Activated CD4-positive, alpha-beta T cell treated with anti-CD3 and anti-CD28 coated beads, Interleukin-2, amount 10 ng/mL, durations not matched to agents 24 days and 14 days (primary cell): ENCODE measurements at regions not wholly inside any gene's neighbourhood (a gene's known extent, or its start where the extent isn't known, plus 50 kb on each side); places are given as distances from the start of the nearest gene placed in this dataset.
"Not testable (repeated sequence)": the region's sequence is repeated elsewhere in the genome, so short reads cannot be mapped to it uniquely, and the experiment has no call there.

ENCODE experiments used
- DNase-seq: peaks from one replicate; pipeline ENCODE4 v3.0.0; 2022
- H3K27ac Mint-ChIP-seq: one replicate; pipeline ENCODE4 v1.8.0; 2022; ENCODE audit warnings: mild to moderate bottlenecking, mixed read lengths
- H3K27me3 Mint-ChIP-seq: one replicate; pipeline ENCODE4 v1.8.0; 2022; ENCODE audit warnings: mixed read lengths
- H3K36me3 Mint-ChIP-seq: one replicate; pipeline ENCODE4 v1.8.0; 2022; ENCODE audit warnings: low read depth, mild to moderate bottlenecking, mixed read lengths
- H3K4me1 Mint-ChIP-seq: one replicate; pipeline ENCODE4 v1.8.0; 2021; ENCODE audit warnings: mixed read lengths
- H3K4me3 Mint-ChIP-seq: one replicate; pipeline ENCODE4 v1.8.0; 2022; ENCODE audit warnings: mild to moderate bottlenecking, moderate library complexity, mixed read lengths
- H3K9me3 Mint-ChIP-seq: one replicate; pipeline ENCODE4 v1.8.0; 2021; ENCODE audit warnings: mixed read lengths
- intact Hi-C: fragments of 100-400 bp; cut with micrococcal nuclease; formaldehyde crosslinking; loops from one replicate; pipeline ENCODE4 v1.15.1; 2023

DNA sequence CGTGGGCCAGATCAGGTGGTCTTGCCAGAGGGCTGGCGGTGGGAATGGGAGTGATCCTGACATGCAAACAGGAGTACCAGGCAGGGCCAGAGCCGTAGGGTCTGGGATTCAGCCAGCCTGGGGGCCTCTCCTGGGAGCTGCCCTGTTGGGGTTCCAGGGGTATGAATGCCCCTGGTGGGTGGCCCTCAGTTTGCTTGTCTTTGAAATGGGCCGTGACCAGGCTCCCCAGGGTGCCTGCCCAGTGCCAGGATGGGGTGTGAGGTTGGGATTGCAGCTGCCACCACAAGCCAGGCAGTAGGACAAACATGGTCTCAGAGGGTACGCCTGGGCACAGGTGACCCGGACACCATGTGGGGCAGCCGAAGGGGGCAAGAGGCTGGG lies 168.8 kb downstream of the KIF26A start:
- Mint-ChIP-seq H3K27me3 (no peaks in the 10 kb centered on the region), H3K36me3 (no peaks in the 10 kb centered on the region), H3K27ac (no peak overlapping the region), H3K9me3 (no peaks in the 10 kb centered on the region), H3K4me1 (no peaks in the 10 kb centered on the region), H3K4me3 (no peak overlapping the region)
- intact Hi-C loops = no loop called here
- no peak for DNase-seq

- Mint-ChIP-seq H3K4me1 (no peaks in the 10 kb centered on the region), H3K27ac (no peak overlapping the region), H3K36me3 (no peaks in the 10 kb centered on the region), H3K9me3 (no peaks in the 10 kb centered on the region), H3K27me3 (no peaks in the 10 kb centered on the region), H3K4me3 (no peak overlapping the region)
- intact Hi-C loops = no loop called here
- DNase-seq = no peak
These were observed 169.4 kb downstream of the KIF26A start for GRCh38 chr14:104307627-104308401.

GRCh38 chr14:104308534-104308933 lies 170.1 kb downstream of the KIF26A start:
- H3K4me3 Mint-ChIP-seq, H3K27ac Mint-ChIP-seq, intact Hi-C loops, H3K4me1 Mint-ChIP-seq, H3K9me3 Mint-ChIP-seq, H3K27me3 Mint-ChIP-seq, H3K36me3 Mint-ChIP-seq, DNase-seq: not testable (repeated sequence)

- Mint-ChIP-seq H3K36me3 (no peaks in the 10 kb centered on the region), H3K27ac (no peak overlapping the region), H3K4me1 (no peaks in the 10 kb centered on the region), H3K4me3 (no peak overlapping the region), H3K9me3 (no peaks in the 10 kb centered on the region), H3K27me3 (no peaks in the 10 kb centered on the region)
- intact Hi-C loops = no loop called here
- DNase-seq = no peak
These were observed 171.4 kb downstream of the KIF26A start for GRCh38 chr14:104309657-104310369.

DNA sequence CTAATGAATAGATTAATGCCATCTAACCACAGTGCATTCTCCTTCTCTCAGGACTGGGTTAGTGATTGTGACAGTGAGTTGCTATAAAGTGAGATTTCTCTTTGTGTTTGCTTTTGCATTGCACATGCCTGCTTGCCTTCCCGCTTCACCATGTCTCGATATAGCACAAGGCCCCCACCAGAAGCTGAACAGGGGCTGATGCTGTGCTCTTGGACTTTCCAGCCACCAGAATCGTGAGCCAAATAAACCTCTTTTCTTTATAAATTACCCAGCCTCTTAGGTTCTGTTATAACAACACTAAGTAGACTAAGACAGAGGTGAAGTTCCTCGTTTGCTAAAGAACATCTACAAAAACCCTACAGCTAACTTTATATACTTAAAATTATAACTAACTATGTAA lies 173.0 kb downstream of the KIF26A start:
- no peaks in the 10 kb centered on the region for H3K36me3 Mint-ChIP-seq
- DNase-seq = no peak
- H3K4me3 Mint-ChIP-seq = no peak overlapping the region
- H3K27ac Mint-ChIP-seq = no peak overlapping the region
- intact Hi-C loops = no loop called here
- H3K4me1 Mint-ChIP-seq = no peaks in the 10 kb centered on the region
- no peaks in the 10 kb centered on the region for H3K27me3 Mint-ChIP-seq
- H3K9me3 Mint-ChIP-seq = no peaks in the 10 kb centered on the region

- no peaks in the 10 kb centered on the region for H3K36me3 Mint-ChIP-seq
- intact Hi-C loops = no loop called here
These were observed 175.3 kb downstream of the KIF26A start for GRCh38 chr14:104313674-104314073.

GRCh38 chr14:104314251-104314941 lies 176.0 kb downstream of the KIF26A start:
- no peak overlapping the region for H3K4me3 Mint-ChIP-seq
- intact Hi-C loops = no loop called here
- no peaks in the 10 kb centered on the region for H3K27me3 Mint-ChIP-seq
- no peaks in the 10 kb centered on the region for H3K9me3 Mint-ChIP-seq
- no peaks in the 10 kb centered on the region for H3K36me3 Mint-ChIP-seq
- no peaks in the 10 kb centered on the region for H3K4me1 Mint-ChIP-seq
- no peak overlapping the region for H3K27ac Mint-ChIP-seq
- no peak for DNase-seq

More at GRCh38 chr14:104313674-104314073, 175.3 kb downstream of the KIF26A start:
- no peak overlapping the region for H3K4me3 Mint-ChIP-seq
- H3K27me3 Mint-ChIP-seq = no peaks in the 10 kb centered on the region
- DNase-seq = no peak
- H3K4me1 Mint-ChIP-seq = no peaks in the 10 kb centered on the region
- H3K9me3 Mint-ChIP-seq = no peaks in the 10 kb centered on the region
- H3K27ac Mint-ChIP-seq = no peak overlapping the region

DNA sequence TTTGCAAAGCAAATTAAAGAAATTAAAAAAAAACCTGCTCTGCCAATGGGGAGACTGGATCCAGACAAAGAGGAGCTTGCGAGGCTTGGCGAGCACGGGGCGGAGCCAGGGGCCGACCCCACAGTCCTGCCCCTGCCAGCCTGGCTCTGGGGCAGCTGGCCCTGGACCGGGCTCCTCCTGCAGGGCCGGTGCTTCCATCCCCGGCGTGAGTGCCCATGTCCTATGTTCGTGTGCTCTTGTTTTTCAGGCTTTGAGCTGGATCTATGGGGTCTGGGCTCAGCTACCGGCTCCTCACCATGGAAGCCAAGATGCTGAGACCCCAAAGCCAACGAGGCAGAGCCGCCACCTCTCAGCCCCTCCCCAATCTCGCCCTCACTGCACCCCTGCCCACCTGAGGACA lies 176.8 kb downstream of the KIF26A start:
- DNase-seq = no peak
- intact Hi-C loops = no loop called here
- H3K9me3 Mint-ChIP-seq = no peaks in the 10 kb centered on the region
- no peak overlapping the region for H3K4me3 Mint-ChIP-seq
- H3K36me3 Mint-ChIP-seq = no peaks in the 10 kb centered on the region
- H3K4me1 Mint-ChIP-seq = no peaks in the 10 kb centered on the region
- H3K27ac Mint-ChIP-seq = no peak overlapping the region
- no peaks in the 10 kb centered on the region for H3K27me3 Mint-ChIP-seq

DNA sequence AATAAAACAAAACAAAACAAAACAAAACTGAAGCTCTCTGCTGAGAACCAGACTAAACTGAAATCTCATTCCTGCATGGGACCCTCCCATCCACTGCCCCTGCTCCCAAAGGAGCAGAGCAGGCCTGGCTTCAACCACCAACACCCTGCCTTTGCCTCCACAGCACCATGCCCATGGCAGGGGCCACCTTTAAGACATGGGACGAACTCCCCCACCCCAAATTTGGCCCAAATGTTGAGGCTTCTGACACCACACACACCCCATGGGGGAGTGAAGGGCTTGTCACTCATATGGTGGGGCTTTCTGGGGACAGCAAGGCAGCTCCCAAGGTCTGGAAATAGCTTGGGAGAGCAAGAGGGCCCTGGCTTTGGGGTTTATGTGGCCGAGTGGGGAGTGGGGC lies 177.2 kb downstream of the KIF26A start:
- no peaks in the 10 kb centered on the region for H3K9me3 Mint-ChIP-seq
- H3K27me3 Mint-ChIP-seq = no peaks in the 10 kb centered on the region
- no peak overlapping the region for H3K4me3 Mint-ChIP-seq
- no peaks in the 10 kb centered on the region for H3K36me3 Mint-ChIP-seq
- no peak overlapping the region for H3K27ac Mint-ChIP-seq
- no peak for DNase-seq
- intact Hi-C loops = no loop called here
- no peaks in the 10 kb centered on the region for H3K4me1 Mint-ChIP-seq

- no peaks in the 10 kb centered on the region for H3K4me1 Mint-ChIP-seq
- H3K9me3 Mint-ChIP-seq = no peaks in the 10 kb centered on the region
- DNase-seq = no peak
- H3K36me3 Mint-ChIP-seq = no peaks in the 10 kb centered on the region
- H3K27me3 Mint-ChIP-seq = no peaks in the 10 kb centered on the region
- H3K4me3 Mint-ChIP-seq = no peak overlapping the region
- H3K27ac Mint-ChIP-seq = no peak overlapping the region
- intact Hi-C loops = no loop called here
These were observed 177.8 kb downstream of the KIF26A start for GRCh38 chr14:104316121-104316722.

GRCh38 chr14:104316723-104317491 lies 178.5 kb downstream of the KIF26A start:
- no peaks in the 10 kb centered on the region for H3K9me3 Mint-ChIP-seq
- H3K27me3 Mint-ChIP-seq = no peaks in the 10 kb centered on the region
- no peaks in the 10 kb centered on the region for H3K36me3 Mint-ChIP-seq
- DNase-seq = no peak
- H3K4me1 Mint-ChIP-seq = no peaks in the 10 kb centered on the region
- H3K27ac Mint-ChIP-seq = no peak overlapping the region
- intact Hi-C loops = no loop called here
- no peak overlapping the region for H3K4me3 Mint-ChIP-seq

GRCh38 chr14:104317492-104317805 lies 179.1 kb downstream of the KIF26A start:
- DNase-seq = no peak
- no peaks in the 10 kb centered on the region for H3K36me3 Mint-ChIP-seq
- intact Hi-C loops = no loop called here
- no peaks in the 10 kb centered on the region for H3K9me3 Mint-ChIP-seq
- no peaks in the 10 kb centered on the region for H3K27me3 Mint-ChIP-seq
- no peak overlapping the region for H3K4me3 Mint-ChIP-seq
- H3K27ac Mint-ChIP-seq = no peak overlapping the region
- no peaks in the 10 kb centered on the region for H3K4me1 Mint-ChIP-seq

- no peaks in the 10 kb centered on the region for H3K36me3 Mint-ChIP-seq
- H3K27ac Mint-ChIP-seq = no peak overlapping the region
- no peaks in the 10 kb centered on the region for H3K4me1 Mint-ChIP-seq
- no peak for DNase-seq
- no peak overlapping the region for H3K4me3 Mint-ChIP-seq
- no peaks in the 10 kb centered on the region for H3K27me3 Mint-ChIP-seq
- H3K9me3 Mint-ChIP-seq = no peaks in the 10 kb centered on the region
- intact Hi-C loops = no loop called here
These were observed 179.7 kb downstream of the KIF26A start for GRCh38 chr14:104317975-104318557.
